ENCODE measurements at regions not wholly inside any gene's neighbourhood (a gene's known extent, or its start where the extent isn't known, plus 50 kb on each side); places are given as distances from the start of the nearest gene placed in this dataset.

DNA sequence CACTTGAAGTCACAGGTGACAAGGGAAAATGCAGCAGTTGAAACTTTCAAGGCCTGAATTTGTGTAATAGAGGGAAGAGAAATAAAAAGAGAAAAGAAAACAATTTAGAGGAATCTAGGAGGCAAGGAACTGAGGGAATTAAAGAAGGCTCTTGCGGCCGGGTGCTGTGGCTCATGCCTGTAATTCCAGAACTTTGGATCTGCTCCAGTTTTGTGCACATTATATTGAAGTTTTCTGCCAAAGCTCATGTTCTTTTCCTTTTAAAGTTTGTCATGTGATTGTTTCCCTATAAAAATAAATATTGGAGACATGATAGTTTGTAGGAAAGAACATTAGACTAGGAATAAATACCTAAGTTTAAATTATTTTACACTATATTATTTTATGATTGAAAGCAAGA lies 433.9 kb upstream of the CPEB2 start:
- TF ChIP-seq CTCF (IDR thresholded peaks at IDR 0.05) (no peak), POLR2A (IDR thresholded peaks at IDR 0.05) (no peak)
